Thyroid gland (tissue), 4 donors: ENCODE measurements at regions not wholly inside any gene's neighbourhood (a gene's known extent, or its start where the extent isn't known, plus 50 kb on each side); places are given as distances from the start of the nearest gene placed in this dataset.

ENCODE experiments used
- DNase-seq, 2 donors: peaks; one replicate each; pipeline ENCODE4 v3.0.0-alpha.2; 2019
- H3K27ac ChIP-seq, 3 donors: fragments of 200-600 bp; sonication (generic); 1 replicate in 2 of 3; 2 replicates in 1 of 3; pipeline ENCODE4 v1.5.1; 2016 to 2019; ENCODE audit warnings: mild to moderate bottlenecking in 1 of 3, moderate library complexity in 1 of 3
- H3K27me3 ChIP-seq: fragments of 200-600 bp; sonication (generic); one replicate; pipeline ENCODE4 v1.5.1; 2019
- H3K36me3 ChIP-seq, 2 donors: fragments of 200-600 bp; sonication (generic); one replicate each; pipeline ENCODE4 v1.5.1; 2016 to 2019
- H3K4me1 ChIP-seq, 2 donors: fragments of 200-600 bp; sonication (generic); one replicate each; pipeline ENCODE4 v1.5.1; 2017 to 2019
- H3K4me3 ChIP-seq, 3 donors: fragments of 200-600 bp; sonication (generic); replicated peaks in 1 of 3; 1 replicate in 2 of 3; 2 replicates in 1 of 3; pipeline ENCODE4 v1.5.1; 2016; ENCODE audit warnings: mild to moderate bottlenecking in 1 of 3
- H3K9me3 ChIP-seq: fragments of 200-600 bp; sonication (generic); one replicate; pipeline ENCODE4 v1.5.1; 2017
- POLR2A ChIP-seq, 2 donors: fragments of 450-650 bp; IDR thresholded peaks; one replicate each; pipeline ENCODE4 v1.6.1; 2017; ENCODE audit warnings: antibody characterized with exemption in 2 of 2, mild to moderate bottlenecking in 2 of 2, moderate library complexity in 1 of 2
- WGBS, 2 donors: methylation state at CpG; one replicate each; pipeline ENCODE4 v1.1.5; 2017; 5-methylcytosine and 5-hydroxymethylcytosine counted together
- intact Hi-C: fragments of 100-400 bp; cut with DNase I; formaldehyde crosslinking; loops from one replicate; pipeline ENCODE4 v1.15.1; 2023
- TF ChIP-seq, protein P1 (sequence below), 6 experiments: fragments of 200-600 bp in 3 of 6; fragments of 450-650 bp in 3 of 6; sonication (generic) in 3 of 6; IDR thresholded peaks; one replicate each; pipeline ENCODE4 v1.5.1; 2016 to 2019; ENCODE audit warnings: antibody characterized with exemption in 6 of 6, mild to moderate bottlenecking in 2 of 6, inconsistent platforms in 1 of 6, moderate library complexity in 1 of 6

DNA sequence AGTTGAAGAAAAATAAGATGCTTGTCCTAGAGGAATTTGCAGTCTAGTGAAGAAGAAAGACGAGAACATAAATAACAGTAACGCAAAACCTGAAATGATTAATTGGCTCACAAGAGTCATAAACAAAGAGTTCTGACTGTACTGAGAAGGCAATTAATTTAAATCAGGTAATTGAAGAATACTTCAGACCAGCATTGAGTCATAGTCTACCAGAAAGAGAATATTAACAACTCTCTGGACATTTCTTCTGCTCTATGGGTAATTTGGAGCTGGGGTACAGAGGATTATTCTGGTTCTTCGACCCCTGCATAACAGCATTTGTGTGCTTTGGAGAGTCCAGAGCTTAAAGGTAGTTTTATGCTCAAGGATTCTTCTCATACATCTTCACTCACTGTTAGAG, 390.3 kb upstream of the DCN start:
- H3K36me3 ChIP-seq = no peaks in the 10 kb centered on the region
- H3K4me1 ChIP-seq = no peaks in the 10 kb centered on the region
- no peaks in the 10 kb centered on the region for H3K9me3 ChIP-seq
- intact Hi-C loops = no loop called here
- no peaks in the 10 kb centered on the region for H3K27me3 ChIP-seq
- TF ChIP-seq POLR2A (IDR thresholded peaks at IDR 0.05) = no peak
- TF ChIP-seq, protein P1, sequence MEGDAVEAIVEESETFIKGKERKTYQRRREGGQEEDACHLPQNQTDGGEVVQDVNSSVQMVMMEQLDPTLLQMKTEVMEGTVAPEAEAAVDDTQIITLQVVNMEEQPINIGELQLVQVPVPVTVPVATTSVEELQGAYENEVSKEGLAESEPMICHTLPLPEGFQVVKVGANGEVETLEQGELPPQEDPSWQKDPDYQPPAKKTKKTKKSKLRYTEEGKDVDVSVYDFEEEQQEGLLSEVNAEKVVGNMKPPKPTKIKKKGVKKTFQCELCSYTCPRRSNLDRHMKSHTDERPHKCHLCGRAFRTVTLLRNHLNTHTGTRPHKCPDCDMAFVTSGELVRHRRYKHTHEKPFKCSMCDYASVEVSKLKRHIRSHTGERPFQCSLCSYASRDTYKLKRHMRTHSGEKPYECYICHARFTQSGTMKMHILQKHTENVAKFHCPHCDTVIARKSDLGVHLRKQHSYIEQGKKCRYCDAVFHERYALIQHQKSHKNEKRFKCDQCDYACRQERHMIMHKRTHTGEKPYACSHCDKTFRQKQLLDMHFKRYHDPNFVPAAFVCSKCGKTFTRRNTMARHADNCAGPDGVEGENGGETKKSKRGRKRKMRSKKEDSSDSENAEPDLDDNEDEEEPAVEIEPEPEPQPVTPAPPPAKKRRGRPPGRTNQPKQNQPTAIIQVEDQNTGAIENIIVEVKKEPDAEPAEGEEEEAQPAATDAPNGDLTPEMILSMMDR (IDR thresholded peaks at IDR 0.05) = no peak
- no peak overlapping the region for H3K27ac ChIP-seq
- no peak overlapping the region for H3K4me3 ChIP-seq
- WGBS, 2 donors = 86 to 95% methylated on average over 3 of the region's 3 CpGs
- DNase-seq = no peak

DNA sequence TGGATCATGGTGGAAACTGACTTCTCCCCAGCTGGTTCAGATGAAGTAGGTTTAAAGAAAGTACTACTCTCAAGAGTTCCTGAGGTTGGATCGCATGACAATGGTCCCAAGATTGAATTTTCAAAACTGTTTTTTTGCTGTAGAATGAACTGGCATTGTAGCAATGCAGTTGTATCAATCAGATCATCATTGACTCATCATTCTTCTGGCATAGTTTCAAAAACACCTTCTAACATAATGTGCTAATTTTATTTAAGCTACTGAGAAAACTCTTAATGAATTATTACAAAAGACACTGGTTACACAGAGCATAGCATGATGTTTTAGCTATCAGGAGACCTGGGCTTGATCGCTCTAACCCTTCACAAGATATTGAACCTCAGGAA, 384.5 kb upstream of the DCN start:
- Histone ChIP-seq H3K27me3 (no peaks in the 10 kb centered on the region), H3K36me3 (no peaks in the 10 kb centered on the region), H3K9me3 (no peaks in the 10 kb centered on the region), H3K27ac (no peak overlapping the region), H3K4me1 (no peaks in the 10 kb centered on the region), H3K4me3 (no peak overlapping the region)
- intact Hi-C loops = no loop called here
- DNase-seq = no peak
- WGBS, 2 donors = 97% methylated on average over 2 of the region's 2 CpGs
- no peak for TF ChIP-seq POLR2A (IDR thresholded peaks at IDR 0.05)
- TF ChIP-seq, protein P1 (IDR thresholded peaks at IDR 0.05) = no peak

DNA sequence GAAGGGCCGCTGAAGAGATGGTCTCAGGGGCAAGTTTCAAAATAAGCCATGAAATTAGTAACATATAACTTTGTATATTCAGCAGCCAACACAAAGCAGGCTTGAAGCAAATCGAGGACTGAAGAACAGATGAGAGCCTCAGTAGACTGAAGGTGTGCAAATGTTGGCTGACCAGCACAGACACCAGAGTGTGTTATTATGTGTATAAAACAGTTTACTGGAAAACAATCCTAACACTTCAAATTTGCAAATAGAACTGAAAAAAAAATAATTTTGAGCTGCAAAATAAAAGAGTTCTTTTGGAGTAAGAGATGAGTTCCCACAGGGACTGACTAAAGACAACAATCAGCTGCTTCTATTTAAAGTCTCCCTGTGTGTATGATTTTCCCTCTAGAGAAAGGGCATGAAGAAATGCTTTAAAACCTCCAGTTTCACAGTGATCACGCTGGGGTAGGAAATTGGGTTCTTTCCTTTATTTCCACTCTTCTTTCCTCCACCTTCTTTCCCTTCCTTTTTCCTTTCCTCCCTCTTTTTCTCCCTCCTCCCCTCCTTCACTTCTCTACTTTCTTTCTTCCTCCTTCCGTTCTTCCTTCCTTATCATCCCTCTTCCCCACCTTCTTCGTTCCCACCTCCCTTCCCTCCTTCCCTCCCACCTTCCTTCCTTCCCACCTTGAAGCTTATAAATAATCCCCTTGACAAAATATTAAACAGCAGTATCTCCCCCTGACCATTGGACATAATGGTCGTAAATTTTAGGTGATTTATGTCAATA, 383.9 kb upstream of the DCN start:
- no peak for DNase-seq
- no peaks in the 10 kb centered on the region for H3K9me3 ChIP-seq
- no peaks in the 10 kb centered on the region for H3K4me1 ChIP-seq
- WGBS, 2 donors = 75 to 85% methylated on average over 6 of the region's 6 CpGs
- H3K27me3 ChIP-seq = no peaks in the 10 kb centered on the region
- intact Hi-C loops = no loop called here
- no peaks in the 10 kb centered on the region for H3K36me3 ChIP-seq
- no peak overlapping the region for H3K4me3 ChIP-seq
- no peak overlapping the region for H3K27ac ChIP-seq
- TF ChIP-seq, protein P1 (IDR thresholded peaks at IDR 0.05) = no peak
- no peak for TF ChIP-seq POLR2A (IDR thresholded peaks at IDR 0.05)

DNA sequence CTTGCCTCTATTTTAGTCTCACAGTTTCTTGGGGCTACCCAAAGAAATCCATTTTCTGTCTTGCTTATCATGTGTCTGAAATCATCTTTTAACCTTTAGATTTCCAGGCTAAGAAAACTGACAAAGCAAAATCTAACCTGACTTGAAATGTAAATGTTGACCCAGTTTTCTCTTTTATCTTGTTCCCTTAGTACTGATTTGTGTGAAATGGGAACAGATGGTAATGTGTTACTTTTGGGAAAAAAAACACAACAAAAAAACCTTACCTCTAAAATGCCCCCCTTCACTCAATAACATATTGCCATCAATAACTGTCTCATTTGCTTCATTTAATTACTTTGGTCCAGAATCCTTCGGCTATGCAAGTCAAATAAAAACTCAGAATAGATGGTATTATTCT, 383.2 kb upstream of the DCN start:
- intact Hi-C loops = no loop called here
- Histone ChIP-seq H3K27me3 (no peaks in the 10 kb centered on the region), H3K9me3 (no peaks in the 10 kb centered on the region), H3K4me1 (no peaks in the 10 kb centered on the region), H3K27ac (no peak overlapping the region), H3K4me3 (no peak overlapping the region), H3K36me3 (no peaks in the 10 kb centered on the region)
- no peak for DNase-seq
- 86 to 96% methylated on average over 1 of the region's 1 CpG for WGBS, 2 donors
- TF ChIP-seq POLR2A (IDR thresholded peaks at IDR 0.05) = no peak
- TF ChIP-seq, protein P1 (IDR thresholded peaks at IDR 0.05) = no peak

DNA sequence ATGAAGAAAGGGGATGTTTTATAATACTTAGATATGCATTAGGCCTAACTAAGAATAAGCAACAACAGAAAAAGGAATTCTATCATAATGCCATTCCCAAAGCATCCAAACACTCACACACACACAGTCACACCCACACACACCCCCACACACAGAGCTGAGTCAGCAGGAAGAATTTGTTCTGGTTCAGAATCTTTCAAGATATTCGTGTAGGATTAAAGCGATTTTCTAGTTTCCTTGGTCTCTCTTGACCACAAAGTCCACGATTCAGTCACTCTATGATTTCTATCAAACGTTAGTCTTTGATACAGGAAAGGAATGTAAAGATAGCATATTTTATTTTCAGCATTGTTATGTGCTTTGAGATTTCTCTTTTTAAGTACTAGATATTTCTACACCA, 382.6 kb upstream of the DCN start:
- Histone ChIP-seq H3K4me3 (no peak overlapping the region), H3K4me1 (no peaks in the 10 kb centered on the region), H3K36me3 (no peaks in the 10 kb centered on the region), H3K9me3 (no peaks in the 10 kb centered on the region), H3K27ac (no peak overlapping the region), H3K27me3 (no peaks in the 10 kb centered on the region)
- TF ChIP-seq, protein P1 (IDR thresholded peaks at IDR 0.05) = no peak
- TF ChIP-seq POLR2A (IDR thresholded peaks at IDR 0.05) = no peak
- intact Hi-C loops = no loop called here
- DNase-seq = no peak
- 72 to 78% methylated on average over 4 of the region's 4 CpGs for WGBS, 2 donors
